IMR-90 (cell line): ENCODE measurements at regions not wholly inside any gene's neighbourhood (a gene's known extent, or its start where the extent isn't known, plus 50 kb on each side); places are given as distances from the start of the nearest gene placed in this dataset.
A peak's percentile ranks its signal among the peaks of the same experiment; 100 is the strongest.

Source experiments
- ATAC-seq: fragments of 200-7000 bp; cut with Tn5 transposase; 2 replicates; pipeline ENCODE4 v1.9.1; 2020; ENCODE audit warnings: low read depth, mild to moderate bottlenecking, moderate library complexity
- BruUV-seq: library from RNA; stranded (reverse); fragments of 400-500 nt; replicated peaks from 2 replicates; lab custom pipeline; 2021; lab: Mats Ljungman, UMichigan
- CTCF ChIA-PET: fragments of 300-600 bp; formaldehyde crosslinking; extraction: SDS; loops from one replicate; lab custom pipeline; 2021; ENCODE audit warnings: antibody characterized with exemption; lab: Yijun Ruan, JAX
- POLR2A ChIA-PET: fragments of 300-600 bp; sonication (Branson Sonifier 250); formaldehyde crosslinking; loops from one replicate; lab custom pipeline; 2022; ENCODE audit warnings: antibody characterized with exemption; ENCODE audit not compliant: unreplicated experiment; lab: Charles Lee
- DNase-seq: peaks from one replicate; pipeline ENCODE4 v3.0.0; 2013
- H2AFZ ChIP-seq: replicated peaks from 2 replicates; pipeline ENCODE3; 2013; ENCODE audit warnings: low read length, mild to moderate bottlenecking; ENCODE audit not compliant: poor library complexity
- H2AK5ac ChIP-seq: 2 replicates; pipeline ENCODE4 v1.6.1; 2013; ENCODE audit warnings: low read depth, low read length, inconsistent platforms
- H2AK9ac ChIP-seq: replicated peaks from 2 replicates; pipeline ENCODE3; 2013; ENCODE audit warnings: mild to moderate bottlenecking, low read depth, low read length, moderate library complexity; ENCODE audit not compliant: poor library complexity
- H2BK120ac ChIP-seq: 2 replicates; pipeline ENCODE4 v1.6.1; 2013; ENCODE audit warnings: low read depth, low read length, inconsistent platforms
- H2BK15ac ChIP-seq: 3 replicates; pipeline ENCODE4 v1.6.1; 2013; ENCODE audit warnings: low read depth, low read length, inconsistent platforms
- H2BK20ac ChIP-seq: 2 replicates; pipeline ENCODE4 v1.6.1; 2013; ENCODE audit warnings: low read depth, mild to moderate bottlenecking, inconsistent platforms, low read length, moderate library complexity
- H2BK5ac ChIP-seq: 2 replicates; pipeline ENCODE4 v1.6.1; 2013; ENCODE audit warnings: mild to moderate bottlenecking, low read depth, low read length, inconsistent platforms; ENCODE audit not compliant: poor library complexity, severe bottlenecking
- H3K14ac ChIP-seq: replicated peaks from 2 replicates; pipeline ENCODE4 v1.6.1; 2013; ENCODE audit warnings: low read depth, low read length, inconsistent platforms
- H3K18ac ChIP-seq: 2 replicates; pipeline ENCODE4 v1.6.1; 2013; ENCODE audit warnings: low read depth, low read length, control low read depth
- H3K23ac ChIP-seq: 2 replicates; pipeline ENCODE4 v1.6.1; 2013; ENCODE audit warnings: low read depth, low read length, inconsistent platforms
- H3K27ac ChIP-seq: 2 replicates; pipeline ENCODE4 v1.5.1; 2013; ENCODE audit warnings: mild to moderate bottlenecking, control low read depth, low read length; ENCODE audit not compliant: insufficient read depth
- H3K27me3 ChIP-seq: 2 replicates; pipeline ENCODE4 v1.6.1; 2013; ENCODE audit warnings: low read length; ENCODE audit not compliant: control insufficient read depth, insufficient read depth
- H3K36me3 ChIP-seq: 2 replicates; pipeline ENCODE4 v1.6.1; 2013; ENCODE audit warnings: low read length, mixed read lengths; ENCODE audit not compliant: control insufficient read depth, insufficient read depth
- H3K4ac ChIP-seq: 2 replicates; pipeline ENCODE4 v1.6.1; 2013; ENCODE audit warnings: low read depth, low read length, inconsistent platforms
- H3K4me1 ChIP-seq: 2 replicates; pipeline ENCODE4 v1.6.1; 2013; ENCODE audit warnings: low read length, mixed read lengths; ENCODE audit not compliant: control insufficient read depth, insufficient read depth
- H3K4me2 ChIP-seq: 2 replicates; pipeline ENCODE4 v1.6.1; 2013; ENCODE audit warnings: low read depth, mild to moderate bottlenecking, control low read depth, low read length, moderate library complexity
- H3K4me3 ChIP-seq: 2 replicates; pipeline ENCODE4 v1.5.1; 2013; ENCODE audit warnings: low read depth, mild to moderate bottlenecking, control low read depth, low read length, moderate library complexity; ENCODE audit not compliant: insufficient read depth
- H3K56ac ChIP-seq: 2 replicates; pipeline ENCODE4 v1.6.1; 2013; ENCODE audit warnings: low read length, inconsistent platforms; ENCODE audit not compliant: insufficient read depth; ENCODE audit errors: extremely low read depth
- H3K79me1 ChIP-seq, 2 experiments: 2 replicates each; pipeline ENCODE4 v1.6.1; 2013; ENCODE audit warnings: low read length in 2 of 2, inconsistent platforms in 1 of 2, low read depth in 1 of 2
- H3K9ac ChIP-seq: 2 replicates; pipeline ENCODE4 v1.6.1; 2013; ENCODE audit warnings: low read depth, low read length, control low read depth
- H3K9me1 ChIP-seq: 2 replicates; pipeline ENCODE4 v1.6.1; 2013; ENCODE audit warnings: low read length, inconsistent platforms; ENCODE audit not compliant: insufficient read depth
- H3K9me3 ChIP-seq: 2 replicates; pipeline ENCODE4 v1.6.1; 2013; ENCODE audit warnings: low read length; ENCODE audit not compliant: control insufficient read depth, insufficient read depth
- H4K20me1 ChIP-seq: 2 replicates; pipeline ENCODE4 v1.6.1; 2013; ENCODE audit warnings: low read length, inconsistent platforms; ENCODE audit not compliant: insufficient read depth
- H4K5ac ChIP-seq: 2 replicates; pipeline ENCODE4 v1.6.1; 2013; ENCODE audit warnings: mild to moderate bottlenecking, low read depth, low read length, control low read depth
- H4K8ac ChIP-seq, 2 experiments: 2 replicates each; pipeline ENCODE4 v1.6.1; 2013; ENCODE audit warnings: low read depth in 2 of 2, low read length in 2 of 2, control low read depth in 1 of 2, inconsistent platforms in 1 of 2
- H4K91ac ChIP-seq: 2 replicates; pipeline ENCODE4 v1.6.1; 2013; ENCODE audit warnings: low read depth, low read length, inconsistent platforms; ENCODE audit not compliant: insufficient read depth
- CEBPB ChIP-seq: IDR thresholded peaks from 2 replicates; pipeline ENCODE4 v1.6.1; 2012; ENCODE audit warnings: low read depth, low read length, improper control_type of control experiment
- USF2 ChIP-seq: fragments of 150-350 bp; IDR thresholded peaks from 2 replicates; pipeline ENCODE4 v1.6.1; 2017; ENCODE audit warnings: mild to moderate bottlenecking, antibody characterized with exemption, low read length, low read depth
- WGBS, 2 experiments: methylation state at CpG; one replicate each; pipeline versions ENCODE4 v1.1.5 to v1.1.7; 2013; ENCODE audit warnings: missing lambda C conversion rate in 2 of 2; ENCODE audit not compliant: insufficient read length in 1 of 2; ENCODE audit errors: extremely low coverage in 2 of 2; 5-methylcytosine and 5-hydroxymethylcytosine counted together
- dilution Hi-C: fragments of 300-500 bp; cut with HindIII; formaldehyde crosslinking; loops from one replicate; pipeline ENCODE4 v1.14.3; 2018; ENCODE audit warnings: low sequenced_read_pairs; ENCODE audit not compliant: unreplicated experiment
- in situ Hi-C: fragments of 300-500 bp; cut with MboI; formaldehyde crosslinking; loops from 3 replicates; pipeline ENCODE4 v1.14.3; 2019; ENCODE audit warnings: low sequenced_read_pairs, inconsistent platforms, mixed read lengths
- intact Hi-C: fragments of 100-400 bp; cut with micrococcal nuclease; formaldehyde crosslinking; loops from 2 replicates; pipeline ENCODE4 v1.10.0; 2022

- Histone ChIP-seq H2BK15ac (peak overlapping the region; percentile 85; the same call in 1 of the 3 replicates), H3K9ac (no peak overlapping the region), H4K20me1 (no peaks in the 10 kb centered on the region), H2BK20ac (peak overlapping the region; percentile 93; the same call in 1 of the 2 replicates), H3K4me2 (no peak overlapping the region), H3K18ac (no peak overlapping the region), H3K27me3 (no peaks in the 10 kb centered on the region), H3K9me1 (peaks cover 13% of the 10 kb centered on the region), H3K4me1 (peaks cover 17% of the 10 kb centered on the region), H3K79me1 (peaks cover 0 to 18% of the 10 kb centered on the region in 2 experiments; a peak in 2 of 4 replicates), H3K4me3 (no peak overlapping the region), H4K8ac (no peak overlapping the region), H3K36me3 (no peaks in the 10 kb centered on the region), H3K27ac (no peak overlapping the region), H2AK5ac (peak overlapping the region; percentile 92; the same call in 1 of the 2 replicates), H3K9me3 (no peaks in the 10 kb centered on the region), H3K14ac (peak overlapping the region; percentile 76; the same call in 1 of the 2 replicates), H2BK120ac (peak overlapping the region; percentile 87; the same call in 1 of the 2 replicates), H2AK9ac (no peak overlapping the region), H4K5ac (no peak overlapping the region), H3K4ac (peak overlapping the region; percentile 90; the same call in 1 of the 2 replicates), H3K23ac (no peak overlapping the region), H2AFZ (no peak overlapping the region), H3K56ac (no peak overlapping the region), H4K91ac (no peak overlapping the region), H2BK5ac (peak overlapping the region; percentile 79)
- DNase-seq (no peak), ATAC-seq (no peak)
- ChIA-PET POLR2A (no interaction called here), CTCF (no interaction called here)
- TF ChIP-seq USF2 = no peak
- peak; percentile 68 for TF ChIP-seq CEBPB
- dilution Hi-C loops (no loop called here), in situ Hi-C loops (no loop called here), intact Hi-C loops (no loop called here)
- BruUV-seq = no TSS peak
- WGBS, 2 experiments = no CpG with 5 or more reads among the region's 2 CpGs
Measured at GRCh38 chr12:65665817-65666216, 158.5 kb upstream of the HMGA2 start.
